ENCODE measurements at regions not wholly inside any gene's neighbourhood (a gene's known extent, or its start where the extent isn't known, plus 50 kb on each side); places are given as distances from the start of the nearest gene placed in this dataset.

DNA sequence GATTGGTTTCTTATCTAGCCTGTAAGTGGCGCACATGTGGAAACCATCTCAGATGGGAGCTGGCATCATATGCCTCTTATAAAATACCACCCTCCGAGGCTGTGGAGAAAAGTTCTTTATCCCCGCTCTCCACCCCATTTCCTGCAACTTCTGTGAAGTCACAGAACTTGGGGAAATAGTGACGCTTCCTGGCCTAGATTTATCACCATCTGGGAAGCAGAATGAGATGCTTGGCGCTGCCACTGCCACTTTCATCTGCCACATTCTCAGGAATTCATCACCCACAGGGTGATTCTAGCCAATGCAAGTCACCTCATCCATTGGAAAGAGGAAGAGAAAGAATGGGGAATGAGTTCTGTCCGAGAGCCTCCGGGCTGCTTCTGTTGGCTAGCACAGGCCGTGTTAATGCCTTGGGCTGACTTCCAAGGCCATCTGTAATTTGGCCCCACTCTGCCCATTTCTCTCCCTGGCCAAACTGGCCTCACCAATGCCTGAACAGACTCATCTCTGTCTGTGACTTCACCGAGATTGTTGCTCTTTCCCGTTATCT is 148.8 kb upstream of the SOX4 start:
- TF ChIP-seq MYNN (tag by site-specific recombination; IDR thresholded peaks at IDR 0.05; ENCODE audit: borderline replicate concordance) (no peak), ZNF426 (tag by site-specific recombination; IDR thresholded peaks at IDR 0.05) (no peak), HOXA7 (CRISPR knock-in tag; IDR thresholded peaks at IDR 0.05; ENCODE audit: borderline replicate concordance) (no peak), ZNF211 (tag by site-specific recombination; IDR thresholded peaks at IDR 0.05; ENCODE audit: low read depth) (no peak), BCL11B (tag by site-specific recombination; IDR thresholded peaks at IDR 0.05; ENCODE audit: low read depth) (no peak), ZNF571 (tag by site-specific recombination; IDR thresholded peaks at IDR 0.05) (no peak), SP2 (tag by site-specific recombination; IDR thresholded peaks at IDR 0.05) (no peak), ZFP37 (tag by site-specific recombination; IDR thresholded peaks at IDR 0.05) (no peak), ZNF621 (tag by site-specific recombination; IDR thresholded peaks at IDR 0.05) (no peak), ZNF776 (tag by site-specific recombination; IDR thresholded peaks at IDR 0.05; ENCODE audit: borderline replicate concordance) (no peak)
- TF ChIP-seq, protein P1, sequence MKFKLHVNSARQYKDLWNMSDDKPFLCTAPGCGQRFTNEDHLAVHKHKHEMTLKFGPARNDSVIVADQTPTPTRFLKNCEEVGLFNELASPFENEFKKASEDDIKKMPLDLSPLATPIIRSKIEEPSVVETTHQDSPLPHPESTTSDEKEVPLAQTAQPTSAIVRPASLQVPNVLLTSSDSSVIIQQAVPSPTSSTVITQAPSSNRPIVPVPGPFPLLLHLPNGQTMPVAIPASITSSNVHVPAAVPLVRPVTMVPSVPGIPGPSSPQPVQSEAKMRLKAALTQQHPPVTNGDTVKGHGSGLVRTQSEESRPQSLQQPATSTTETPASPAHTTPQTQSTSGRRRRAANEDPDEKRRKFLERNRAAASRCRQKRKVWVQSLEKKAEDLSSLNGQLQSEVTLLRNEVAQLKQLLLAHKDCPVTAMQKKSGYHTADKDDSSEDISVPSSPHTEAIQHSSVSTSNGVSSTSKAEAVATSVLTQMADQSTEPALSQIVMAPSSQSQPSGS (tag by site-specific recombination; IDR thresholded peaks at IDR 0.05; ENCODE audit: low read depth), result no peak
- TF ChIP-seq, protein P2, sequence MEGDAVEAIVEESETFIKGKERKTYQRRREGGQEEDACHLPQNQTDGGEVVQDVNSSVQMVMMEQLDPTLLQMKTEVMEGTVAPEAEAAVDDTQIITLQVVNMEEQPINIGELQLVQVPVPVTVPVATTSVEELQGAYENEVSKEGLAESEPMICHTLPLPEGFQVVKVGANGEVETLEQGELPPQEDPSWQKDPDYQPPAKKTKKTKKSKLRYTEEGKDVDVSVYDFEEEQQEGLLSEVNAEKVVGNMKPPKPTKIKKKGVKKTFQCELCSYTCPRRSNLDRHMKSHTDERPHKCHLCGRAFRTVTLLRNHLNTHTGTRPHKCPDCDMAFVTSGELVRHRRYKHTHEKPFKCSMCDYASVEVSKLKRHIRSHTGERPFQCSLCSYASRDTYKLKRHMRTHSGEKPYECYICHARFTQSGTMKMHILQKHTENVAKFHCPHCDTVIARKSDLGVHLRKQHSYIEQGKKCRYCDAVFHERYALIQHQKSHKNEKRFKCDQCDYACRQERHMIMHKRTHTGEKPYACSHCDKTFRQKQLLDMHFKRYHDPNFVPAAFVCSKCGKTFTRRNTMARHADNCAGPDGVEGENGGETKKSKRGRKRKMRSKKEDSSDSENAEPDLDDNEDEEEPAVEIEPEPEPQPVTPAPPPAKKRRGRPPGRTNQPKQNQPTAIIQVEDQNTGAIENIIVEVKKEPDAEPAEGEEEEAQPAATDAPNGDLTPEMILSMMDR (tag by site-specific recombination; IDR thresholded peaks at IDR 0.05), result no peak
